ENCODE measurements at regions not wholly inside any gene's neighbourhood (a gene's known extent, or its start where the extent isn't known, plus 50 kb on each side); places are given as distances from the start of the nearest gene placed in this dataset.

- TF ChIP-seq POLR2AphosphoS5 (IDR thresholded peaks at IDR 0.05; ENCODE audit: low read depth) (no peak), CTCF (IDR thresholded peaks at IDR 0.05; ENCODE audit: insufficient read depth, low read length) (no peak)
Observed at GRCh38 chr14:71244341-71244740, 337.1 kb downstream of the PCNX1 start.
